MCF 10A (cell line): ENCODE measurements at regions not wholly inside any gene's neighbourhood (a gene's known extent, or its start where the extent isn't known, plus 50 kb on each side); places are given as distances from the start of the nearest gene placed in this dataset.
A peak's percentile ranks its signal among the peaks of the same experiment; 100 is the strongest.

Experiments
- BruUV-seq: library from RNA; stranded (reverse); fragments of 400-500 nt; replicated peaks from 2 replicates; lab custom pipeline; 2021; lab: Mats Ljungman, UMichigan
- CTCF ChIA-PET: fragments of 300-600 bp; sonication (Branson Sonifier 250); formaldehyde crosslinking; extraction: SDS; loops from one replicate; lab custom pipeline; 2021; ENCODE audit warnings: antibody characterized with exemption, inconsistent platforms; lab: Yijun Ruan, JAX
- POLR2A ChIA-PET: fragments of 300-600, 350-650 bp; sonication (Branson Sonifier 250); formaldehyde crosslinking; extraction: SDS; loops from one replicate; lab custom pipeline; 2020; ENCODE audit warnings: antibody characterized with exemption, inconsistent platforms; lab: Yijun Ruan, JAX
- DNase-seq: peaks from one replicate; pipeline ENCODE4 v3.0.0-alpha.2; 2018; ENCODE audit not compliant: unreplicated experiment
- H3K27ac Mint-ChIP-seq: one replicate; pipeline ENCODE4 v1.8.0; 2022; ENCODE audit warnings: mild to moderate bottlenecking, low read depth, mixed read lengths; ENCODE audit not compliant: unreplicated experiment
- H3K27me3 Mint-ChIP-seq: one replicate; pipeline ENCODE4 v1.8.0; 2022; ENCODE audit warnings: mixed read lengths; ENCODE audit not compliant: insufficient read depth, unreplicated experiment
- H3K36me3 Mint-ChIP-seq: one replicate; pipeline ENCODE4 v1.8.0; 2022; ENCODE audit warnings: mild to moderate bottlenecking, moderate library complexity, mixed read lengths; ENCODE audit not compliant: insufficient read depth, unreplicated experiment
- H3K4me1 Mint-ChIP-seq: one replicate; pipeline ENCODE4 v1.8.0; 2022; ENCODE audit warnings: mixed read lengths; ENCODE audit not compliant: insufficient read depth, unreplicated experiment
- H3K4me3 Mint-ChIP-seq: one replicate; pipeline ENCODE4 v1.8.0; 2022; ENCODE audit warnings: mild to moderate bottlenecking, moderate library complexity, mixed read lengths; ENCODE audit not compliant: unreplicated experiment
- H3K9me3 Mint-ChIP-seq: one replicate; pipeline ENCODE4 v1.8.0; 2022; ENCODE audit warnings: mixed read lengths; ENCODE audit not compliant: unreplicated experiment
- CTCF ChIP-seq: fragments of 200-600 bp; IDR thresholded peaks from one replicate; pipeline ENCODE4 v1.8.0; 2022; ENCODE audit warnings: antibody characterized with exemption, mild to moderate bottlenecking; ENCODE audit not compliant: unreplicated experiment
- intact Hi-C: fragments of 100-400 bp; cut with micrococcal nuclease; formaldehyde crosslinking; loops from 2 replicates; pipeline ENCODE4 v1.14.1; 2022

- ChIA-PET CTCF (interaction anchor here (0.6 to 2.1 kb wide), 5 partner anchors 9 to 268 kb away, joined by 3 to 8 read pairs (median 4); no protein-coding TSS in a partner anchor), POLR2A (no interaction called here)
- Mint-ChIP-seq H3K27ac (no peak overlapping the region), H3K4me3 (no peak overlapping the region), H3K9me3 (no peaks in the 10 kb centered on the region), H3K4me1 (no peaks in the 10 kb centered on the region), H3K36me3 (no peaks in the 10 kb centered on the region), H3K27me3 (peaks cover 57% of the 10 kb centered on the region)
- no peak for TF ChIP-seq CTCF
- no peak for DNase-seq
- intact Hi-C loops, result no loop called here
- no TSS peak for BruUV-seq
These were observed 73.3 kb upstream of the FAM171A1 start for GRCh38 chr10:15444105-15445005.

DNA sequence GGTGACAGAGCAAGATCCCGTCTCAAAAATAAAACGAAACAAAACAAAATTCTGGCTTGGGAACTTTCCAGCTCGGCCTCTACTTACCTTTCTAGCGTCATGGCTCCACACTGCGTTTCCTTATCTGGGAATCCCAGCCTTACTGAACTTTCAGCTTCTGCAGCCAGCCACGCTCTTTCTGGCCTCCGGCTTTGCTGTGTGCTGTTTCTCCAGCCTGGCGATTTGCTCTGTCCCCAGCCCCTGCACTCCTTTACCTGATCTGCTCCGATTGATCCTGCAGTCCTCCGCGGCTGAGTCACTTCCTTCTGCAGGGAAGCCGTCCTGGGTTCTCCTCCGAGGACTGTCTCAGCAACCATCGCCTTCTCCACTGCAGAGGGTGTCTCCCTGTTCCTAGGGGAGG, 71.0 kb upstream of the FAM171A1 start:
- DNase-seq, result no peak
- POLR2A ChIA-PET, result no interaction called here
- CTCF ChIA-PET, result interaction anchor here (1.4 kb wide), 1 partner anchor 270 kb away, joined by 3 read pairs; no protein-coding TSS in a partner anchor
- BruUV-seq, result no TSS peak
- H3K36me3 Mint-ChIP-seq, result no peaks in the 10 kb centered on the region
- no peaks in the 10 kb centered on the region for H3K9me3 Mint-ChIP-seq
- H3K27ac Mint-ChIP-seq, result no peak overlapping the region
- intact Hi-C loops, result no loop called here
- no peak overlapping the region for H3K4me3 Mint-ChIP-seq
- H3K27me3 Mint-ChIP-seq, result peaks cover 53% of the 10 kb centered on the region
- no peaks in the 10 kb centered on the region for H3K4me1 Mint-ChIP-seq
- TF ChIP-seq CTCF, result no peak

DNA sequence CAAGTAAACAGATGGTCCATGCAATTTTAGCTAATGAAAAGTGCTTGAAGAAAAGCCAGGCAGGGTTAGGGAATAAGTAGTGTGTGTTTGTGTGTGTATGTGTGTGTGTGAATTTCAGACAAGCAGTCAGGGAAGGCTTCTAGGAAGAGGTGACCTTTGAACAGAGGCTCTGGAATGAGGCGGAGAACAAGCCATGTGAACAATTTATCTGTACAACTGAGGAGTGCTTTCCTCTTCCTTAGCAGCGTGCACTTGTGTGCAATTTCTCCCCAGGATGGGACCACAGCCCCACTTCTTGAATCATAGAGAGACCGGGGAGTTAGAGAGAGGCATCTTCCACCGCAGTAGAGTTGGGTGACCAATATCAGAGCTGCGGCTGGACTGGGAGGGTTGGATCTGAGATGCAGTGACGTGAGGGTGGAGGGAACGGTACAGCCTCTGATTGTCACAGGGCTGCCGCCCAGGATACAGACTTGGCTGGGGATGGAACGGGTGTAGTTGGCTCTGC, 69.2 kb upstream of the FAM171A1 start:
- TF ChIP-seq CTCF, result no peak
- ChIA-PET POLR2A (no interaction called here), CTCF (interaction anchor here (2.9 kb wide), 2 partner anchors 10 to 285 kb away, joined by 8 to 11 read pairs; no protein-coding TSS in a partner anchor)
- Mint-ChIP-seq H3K4me1 (no peaks in the 10 kb centered on the region), H3K4me3 (no peak overlapping the region), H3K9me3 (no peaks in the 10 kb centered on the region), H3K36me3 (no peaks in the 10 kb centered on the region), H3K27ac (no peak overlapping the region), H3K27me3 (peaks cover 53% of the 10 kb centered on the region)
- BruUV-seq, result no TSS peak
- no peak for DNase-seq
- intact Hi-C loops, result no loop called here

DNA sequence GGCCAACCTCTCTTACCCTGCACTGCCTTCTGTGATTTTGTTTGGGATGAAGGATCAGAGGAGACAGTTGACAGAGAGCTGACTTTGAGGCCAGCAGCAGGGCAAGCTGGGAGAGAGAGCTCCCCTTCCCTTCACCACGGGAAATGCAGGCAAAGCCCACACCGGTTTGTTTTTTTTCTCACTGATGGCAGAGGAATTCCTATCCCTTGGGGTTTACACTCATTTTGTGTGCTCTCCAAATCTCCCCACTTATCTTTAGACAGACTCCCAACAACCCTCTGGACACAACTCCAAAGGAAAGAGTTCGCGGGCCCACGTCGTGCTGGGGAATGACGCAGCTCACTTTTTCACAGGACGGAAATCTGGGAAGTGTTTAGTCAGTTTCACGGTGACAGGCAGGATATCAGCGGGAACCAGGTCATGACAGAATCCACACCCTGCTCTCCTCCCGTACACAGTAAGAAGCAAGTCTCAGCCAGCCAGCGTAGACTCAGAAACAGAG, 68.3 kb upstream of the FAM171A1 start:
- Mint-ChIP-seq H3K9me3 (no peaks in the 10 kb centered on the region), H3K27me3 (peaks cover 45% of the 10 kb centered on the region), H3K4me3 (no peak overlapping the region), H3K27ac (no peak overlapping the region), H3K4me1 (peaks cover 4% of the 10 kb centered on the region), H3K36me3 (no peaks in the 10 kb centered on the region)
- intact Hi-C loops, result no loop called here
- POLR2A ChIA-PET, result no interaction called here
- BruUV-seq, result no TSS peak
- CTCF ChIA-PET, result interaction anchor here (1.0 to 2.9 kb wide), 3 partner anchors 9 to 286 kb away, joined by 3 to 11 read pairs (median 8); no protein-coding TSS in a partner anchor
- no peak for DNase-seq
- TF ChIP-seq CTCF, result peak; percentile 10
